Epidermal melanocyte (primary cell): ENCODE measurements at regions not wholly inside any gene's neighbourhood (a gene's known extent, or its start where the extent isn't known, plus 50 kb on each side); places are given as distances from the start of the nearest gene placed in this dataset.
"Not testable (repeated sequence)": the region's sequence is repeated elsewhere in the genome, so short reads cannot be mapped to it uniquely, and the experiment has no call there.

Source experiments
- DNase-seq: peaks from one replicate; pipeline ENCODE4 v3.0.0; 2011; ENCODE audit warnings: low spot score; ENCODE audit not compliant: insufficient read length

DNA sequence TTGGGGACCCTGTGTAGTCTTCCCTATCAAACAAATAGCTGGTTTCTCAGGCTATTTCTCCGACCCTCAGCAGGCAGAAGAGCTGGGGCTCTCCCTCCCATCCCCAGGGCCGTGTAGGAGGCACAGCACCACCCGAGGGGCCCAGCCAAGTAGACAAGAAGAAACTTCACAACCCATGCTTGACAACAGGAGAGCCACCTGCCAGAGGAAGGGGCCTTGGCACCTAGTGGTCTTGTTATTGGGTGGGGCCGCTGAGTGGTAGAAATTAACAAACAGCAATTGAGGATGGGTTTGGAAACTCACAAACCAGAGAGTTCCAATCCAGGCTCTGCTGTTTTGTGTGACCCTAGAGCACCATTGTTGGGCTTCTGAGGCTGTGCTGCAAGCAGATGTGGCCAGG is 108.5 kb upstream of the CHD6 start:
- no peak for DNase-seq

DNA sequence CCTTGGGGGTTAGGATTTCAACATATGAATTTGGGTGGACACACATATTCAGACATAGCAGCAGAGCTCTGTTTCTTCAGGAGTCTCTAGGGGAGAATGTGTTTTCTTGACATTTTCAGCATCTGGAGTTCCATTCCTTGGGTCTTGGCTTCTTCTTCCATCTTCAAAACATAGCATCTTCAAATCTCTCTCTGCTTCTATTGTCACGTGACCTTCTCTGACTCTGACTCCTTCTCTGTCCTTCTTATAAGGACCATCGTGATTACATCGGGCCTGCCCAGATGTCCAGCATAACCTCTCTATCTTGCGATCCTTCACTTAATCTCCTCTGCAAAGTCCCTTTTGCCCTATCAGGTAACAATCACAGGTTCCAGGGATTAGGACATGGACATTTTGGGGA is 101.0 kb upstream of the CHD6 start:
- DNase-seq = no peak

- DNase-seq = no peak
These were observed 99.3 kb upstream of the CHD6 start for GRCh38 chr20:41717483-41717882.

DNA sequence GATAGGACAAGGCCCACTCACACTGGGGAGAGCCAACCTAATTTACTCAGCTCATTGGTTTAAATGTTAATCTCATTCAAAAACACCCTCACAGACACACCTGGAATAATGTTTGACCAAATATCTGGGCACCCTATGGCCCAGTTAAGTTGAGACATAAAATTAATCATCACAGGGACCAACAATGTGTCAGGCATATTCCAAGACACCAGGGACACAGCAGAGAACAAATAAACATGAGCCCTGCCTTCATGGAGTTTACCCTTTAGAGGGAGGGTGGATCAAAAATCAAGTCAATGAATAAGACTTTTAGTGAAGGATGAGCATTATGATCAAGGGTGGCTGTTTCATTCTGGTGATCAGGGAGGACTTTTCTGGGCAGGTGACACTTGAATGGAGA is 98.7 kb upstream of the CHD6 start:
- no peak for DNase-seq

DNA sequence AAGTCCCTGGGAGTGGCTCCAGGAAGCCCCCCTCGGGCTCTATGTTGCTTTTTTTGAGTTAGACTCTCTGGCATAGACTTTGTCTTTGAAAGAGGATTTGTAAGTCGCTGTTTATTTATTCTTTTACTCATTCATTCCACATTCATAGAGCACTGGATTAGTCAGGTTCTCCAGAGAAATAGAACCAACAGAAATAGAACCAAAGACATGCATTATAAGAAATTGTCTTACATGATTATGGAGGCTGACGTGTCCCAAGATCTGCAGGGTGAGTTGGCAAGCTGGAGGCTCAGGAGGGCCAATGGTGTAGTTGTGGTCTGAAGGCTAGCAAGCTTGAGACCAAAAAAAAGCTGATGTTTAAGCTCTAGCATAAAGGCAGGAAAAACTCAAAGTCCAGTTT is 98.3 kb upstream of the CHD6 start:
- DNase-seq = no peak

DNA sequence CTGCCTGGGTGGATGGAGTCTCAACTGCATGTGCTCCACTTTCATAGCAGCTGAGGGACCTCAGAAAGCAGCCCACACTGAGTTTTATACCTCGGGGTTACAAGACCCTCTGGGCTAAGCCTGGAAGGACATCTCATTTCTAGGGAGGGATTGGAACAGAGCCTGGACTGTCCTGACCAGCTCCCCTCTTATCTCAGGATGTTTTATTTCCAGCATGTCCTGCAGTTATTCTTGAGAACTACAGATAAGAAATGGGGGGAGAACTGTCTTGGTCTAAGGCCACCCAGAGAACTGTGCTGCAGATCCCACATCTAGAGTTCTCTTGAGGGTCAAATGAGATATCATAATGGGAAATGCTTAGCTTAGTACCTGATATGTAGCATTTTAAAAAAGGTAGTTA is 97.3 kb upstream of the CHD6 start:
- no peak for DNase-seq

DNA sequence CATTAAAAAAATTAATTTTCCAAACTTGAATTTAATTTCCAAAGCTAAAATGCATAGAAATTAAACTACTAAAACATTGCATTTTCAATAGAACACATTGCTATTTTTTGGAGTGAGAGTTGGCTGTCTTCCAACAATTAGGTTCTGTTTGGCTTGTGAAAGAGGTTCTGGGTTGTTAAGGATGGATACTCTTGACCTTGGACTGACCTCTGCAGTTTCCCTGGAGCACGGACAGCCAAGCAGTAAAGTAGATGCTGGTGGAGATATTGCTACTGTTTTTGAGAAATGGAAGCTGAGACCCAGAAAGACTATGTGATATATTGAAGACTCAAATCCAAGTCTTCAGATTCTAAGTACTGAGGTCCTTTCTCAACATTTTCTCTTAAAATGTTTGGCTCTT is 95.9 kb upstream of the CHD6 start:
- no peak for DNase-seq

DNA sequence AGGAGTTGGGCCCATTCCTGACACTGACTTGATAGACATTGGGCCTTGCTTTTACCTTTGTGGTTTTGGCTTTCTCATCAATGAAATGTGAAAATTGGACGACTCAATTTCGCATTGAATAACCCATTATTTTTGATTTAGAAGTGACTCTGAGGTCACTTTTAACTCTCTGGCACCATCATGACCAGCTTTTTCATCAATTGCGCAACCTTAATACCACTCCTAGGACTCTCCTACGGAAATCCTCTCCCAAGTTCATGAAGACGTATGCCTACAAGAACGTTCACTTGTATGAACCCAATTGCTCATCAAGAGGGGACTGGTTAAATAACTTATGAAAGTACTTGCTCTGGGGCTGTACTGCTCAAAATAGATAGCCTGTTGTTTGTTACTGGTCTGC is 86.7 kb upstream of the CHD6 start:
- DNase-seq = no peak

GRCh38 chr20:41702647-41703046 is 84.5 kb upstream of the CHD6 start:
- no peak for DNase-seq

DNA sequence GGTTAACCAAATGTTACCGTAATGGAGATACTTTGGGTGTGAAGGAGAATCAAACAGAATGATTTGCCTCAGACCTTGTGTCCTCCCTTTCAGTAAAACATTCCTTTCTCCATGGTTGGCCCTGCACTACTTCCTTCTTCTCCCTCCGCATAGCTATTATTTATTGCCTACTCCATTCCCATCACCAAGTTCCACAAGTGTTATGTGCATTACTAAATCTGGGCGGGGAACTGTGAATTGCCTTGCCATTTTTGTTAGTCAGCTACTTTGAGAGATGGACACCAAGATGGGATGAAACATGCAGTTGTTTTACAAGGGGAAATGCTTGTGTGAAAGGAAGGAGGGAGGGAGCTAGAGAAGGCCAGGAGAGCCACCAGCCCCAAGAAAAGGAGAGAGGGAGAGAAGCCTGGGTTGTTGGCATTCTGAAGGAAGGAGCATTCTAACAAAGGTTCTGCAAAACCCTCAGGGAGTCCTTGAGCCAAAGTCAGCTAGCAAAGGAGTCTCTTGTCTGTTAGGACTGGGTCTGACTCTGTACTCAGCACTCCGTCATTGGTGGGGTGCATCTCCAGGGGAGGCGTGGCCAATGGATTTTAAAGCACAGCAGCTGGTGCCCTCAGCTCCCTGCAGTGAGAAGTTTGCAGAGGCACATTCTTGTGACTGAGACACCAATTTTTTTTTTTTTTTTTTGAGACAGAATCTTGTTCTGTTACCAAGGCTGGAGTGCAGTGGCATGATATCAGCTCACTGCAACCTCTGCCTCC is 83.6 kb upstream of the CHD6 start:
- DNase-seq = no peak

DNA sequence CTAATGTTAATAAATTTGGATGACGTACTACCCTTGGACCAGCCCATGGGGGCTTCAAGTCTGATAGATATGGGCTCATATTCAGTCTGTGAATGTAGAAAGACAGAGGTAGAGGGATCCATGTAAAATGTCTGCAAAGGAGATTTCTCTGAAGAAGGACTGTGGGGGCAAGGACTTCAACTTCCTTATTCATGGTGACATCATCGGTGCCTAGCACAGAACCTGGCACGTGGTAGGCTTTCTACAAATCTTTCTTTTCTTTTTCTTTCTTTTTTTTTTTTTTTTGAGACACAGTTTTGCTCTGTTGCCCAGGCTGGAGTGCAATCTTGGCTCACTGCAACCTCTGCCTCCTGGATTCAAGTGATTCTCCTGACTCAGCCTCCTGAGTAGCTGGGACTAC is 81.5 kb upstream of the CHD6 start:
- not testable (repeated sequence) for DNase-seq

DNA sequence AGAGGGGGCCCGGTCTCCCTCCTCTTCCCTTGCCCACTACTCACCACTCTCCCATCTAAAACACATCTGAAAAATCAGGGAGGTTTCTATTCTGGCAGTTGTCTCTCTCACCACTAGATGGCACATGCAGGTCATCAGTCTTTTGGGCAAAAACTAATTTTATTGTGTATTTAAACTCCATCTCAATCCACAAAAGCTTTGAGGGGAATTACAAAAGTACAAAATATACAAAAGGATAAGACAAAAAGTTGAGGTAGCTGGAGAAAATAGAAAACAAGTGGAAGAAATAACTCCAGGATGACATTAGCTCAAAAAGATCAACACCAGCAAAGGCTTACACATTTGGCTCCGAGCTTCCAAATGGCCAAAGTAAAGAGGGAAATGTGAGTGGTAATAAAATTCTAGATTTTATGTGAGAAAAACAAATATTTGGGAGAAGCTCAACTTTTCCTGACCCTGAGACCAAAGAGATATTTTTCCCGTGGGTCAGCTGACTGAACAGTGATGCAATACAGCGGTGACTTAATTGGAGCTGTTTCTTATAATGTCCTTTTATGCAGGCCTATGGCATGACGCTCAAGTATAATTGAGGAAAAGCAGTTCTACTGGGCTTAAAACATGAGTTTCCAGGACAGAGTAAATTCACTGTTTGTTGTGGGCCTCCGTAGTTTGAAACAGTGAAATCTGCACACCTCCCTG is 79.8 kb upstream of the CHD6 start:
- no peak for DNase-seq

DNA sequence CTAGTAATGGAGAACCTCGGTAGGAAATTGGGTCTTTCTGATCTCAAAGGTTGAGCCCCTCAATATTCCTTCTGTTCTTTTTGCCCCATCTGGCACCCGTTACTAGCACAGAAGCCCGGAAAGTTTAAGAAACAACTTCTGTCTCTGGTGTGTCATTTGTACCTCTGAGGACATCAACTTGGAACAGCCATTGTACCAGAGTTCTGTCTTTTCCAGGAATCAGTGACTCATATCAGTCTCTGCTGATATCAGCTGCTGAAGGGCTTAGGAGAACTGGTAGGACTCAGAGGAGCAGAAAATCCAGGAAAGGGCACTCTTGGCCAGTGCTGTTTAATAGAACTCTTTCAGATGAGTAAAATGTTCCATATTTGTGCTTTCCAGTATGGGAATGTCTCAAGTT is 78.3 kb upstream of the CHD6 start:
- no peak for DNase-seq

DNA sequence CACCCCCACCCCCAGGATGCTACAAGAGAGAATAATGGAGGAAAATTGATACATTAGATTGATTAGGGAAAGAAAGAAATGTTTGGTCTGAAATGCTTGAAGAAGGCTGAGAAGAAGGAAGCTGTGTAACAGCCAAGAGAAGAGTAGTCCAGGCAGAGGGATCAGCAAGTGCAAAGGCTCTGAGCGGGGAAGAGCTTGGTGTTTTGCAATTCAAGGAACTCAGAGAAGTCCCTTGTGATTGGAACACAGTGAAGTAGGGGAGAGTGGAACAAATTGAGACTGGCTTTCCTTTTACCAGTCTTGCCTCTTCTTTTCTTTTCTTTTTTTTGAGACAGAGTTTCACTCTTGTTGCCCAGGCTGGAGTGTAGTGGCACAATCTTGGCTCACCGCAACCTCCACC is 76.6 kb upstream of the CHD6 start:
- no peak for DNase-seq

DNA sequence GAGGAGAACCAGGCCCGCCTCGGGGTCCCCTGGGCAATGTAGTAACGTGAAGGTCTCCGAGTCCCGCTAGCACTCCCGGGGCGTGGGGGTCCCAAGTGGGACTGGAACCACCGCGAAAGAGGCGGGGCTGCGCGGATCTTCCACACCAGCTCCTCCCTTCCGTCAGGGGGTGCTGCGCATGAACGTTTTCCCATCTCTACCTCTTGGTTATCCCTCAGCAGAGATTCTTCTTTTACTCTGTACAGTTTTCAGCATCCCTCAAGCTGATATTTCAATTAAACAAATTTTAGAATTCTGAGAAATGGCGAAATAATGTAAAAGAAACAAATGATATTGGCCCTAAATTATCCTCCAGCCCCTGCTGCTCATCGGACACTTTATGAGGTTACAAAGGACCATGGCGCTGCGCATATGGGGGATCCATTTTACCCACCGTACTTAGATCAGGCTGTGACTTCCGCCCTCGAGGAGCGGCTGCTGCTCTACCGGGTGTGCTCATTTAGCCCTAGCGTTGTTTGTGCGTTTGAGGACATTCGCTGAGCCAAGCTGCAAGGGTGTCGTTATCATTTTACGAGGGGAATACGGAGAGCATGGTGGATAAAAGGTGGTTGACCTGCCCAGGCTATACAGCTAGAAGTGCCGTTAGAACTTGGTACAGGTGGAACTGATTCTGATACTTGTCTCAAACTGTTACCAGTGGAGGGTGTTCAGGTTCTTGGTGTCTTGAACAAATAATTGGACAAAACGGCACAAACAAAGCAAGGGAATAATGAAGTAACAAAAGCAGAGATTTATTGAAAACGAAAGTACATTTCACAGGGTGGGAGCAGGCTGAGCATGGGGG is 75.2 kb upstream of the CHD6 start:
- DNase-seq = no peak

DNA sequence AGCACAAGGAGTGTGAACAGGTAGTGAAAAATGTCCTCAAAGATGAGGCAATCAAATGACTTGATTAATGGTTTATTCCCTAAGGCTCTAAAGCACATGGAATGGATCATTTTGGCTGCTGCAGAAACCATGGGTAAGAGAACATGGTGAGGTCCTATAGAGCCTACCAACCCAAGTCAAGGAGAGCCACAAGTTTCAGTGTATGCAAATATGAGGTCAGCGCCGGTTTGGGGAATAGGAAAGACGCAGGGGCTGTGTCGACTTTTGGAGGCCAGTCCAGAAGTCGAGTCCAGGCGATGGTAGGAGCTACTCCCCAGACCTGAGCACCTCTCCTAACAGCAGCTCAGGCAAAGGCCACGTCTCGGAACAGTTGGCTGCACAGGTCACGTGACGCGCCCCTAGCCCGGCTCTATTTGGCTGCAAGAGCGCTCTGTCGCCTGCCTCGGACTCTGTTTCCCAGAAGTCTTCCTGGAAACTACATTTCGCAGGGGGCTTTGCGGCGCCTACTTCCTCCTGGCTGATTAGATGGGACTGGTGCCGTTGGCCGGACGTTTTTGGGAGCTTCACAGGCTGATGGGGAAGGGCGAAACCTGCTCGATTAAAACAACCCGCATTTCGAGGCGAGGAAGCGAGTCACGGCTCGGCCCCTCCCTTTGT is 74.4 kb upstream of the CHD6 start:
- no peak for DNase-seq

DNA sequence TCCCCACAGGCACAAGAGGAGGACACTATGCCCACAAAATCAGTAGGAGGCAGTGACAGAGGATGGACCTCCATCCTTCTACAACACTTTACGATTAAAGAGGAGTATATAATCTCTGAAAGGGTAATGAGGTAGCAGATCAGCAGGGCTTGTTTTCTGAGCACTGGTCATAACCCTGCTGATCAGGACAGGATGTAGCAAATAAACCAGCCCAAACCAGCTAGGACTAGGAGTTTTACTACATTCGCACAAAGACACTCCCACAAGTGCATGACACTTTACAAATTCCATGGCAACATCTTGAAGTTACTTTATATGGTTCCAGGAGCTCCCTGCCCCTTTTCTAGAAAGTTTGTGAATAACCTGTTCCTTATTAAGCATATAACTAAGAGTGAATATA is 73.3 kb upstream of the CHD6 start:
- no peak for DNase-seq

DNA sequence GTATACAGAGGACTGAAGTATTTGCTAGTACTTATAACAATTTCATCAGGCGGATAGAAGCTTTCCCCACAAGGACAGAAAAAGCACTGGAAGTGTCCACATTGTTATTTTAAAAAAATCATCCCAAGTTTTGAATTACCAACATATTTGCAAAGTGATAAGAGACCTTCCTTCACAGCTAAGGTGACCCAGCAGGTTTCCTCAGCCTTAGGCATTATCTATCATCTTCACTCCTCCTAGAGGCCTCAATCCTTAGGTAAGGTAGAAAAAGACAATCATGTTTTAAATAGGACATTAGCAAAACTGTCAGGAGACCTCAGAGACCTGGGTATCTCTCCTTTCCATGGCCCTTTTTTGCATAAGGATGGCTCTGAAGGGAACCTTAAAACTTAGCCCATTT is 72.5 kb upstream of the CHD6 start:
- no peak for DNase-seq

GRCh38 chr20:41686961-41687360 is 68.8 kb upstream of the CHD6 start:
- DNase-seq = no peak

- DNase-seq = not testable (repeated sequence)
These were observed 67.0 kb upstream of the CHD6 start for GRCh38 chr20:41685145-41685544.

GRCh38 chr20:41678799-41679198 is 60.6 kb upstream of the CHD6 start:
- no peak for DNase-seq

GRCh38 chr20:41672282-41672681 is 54.1 kb upstream of the CHD6 start:
- no peak for DNase-seq
